SK-MEL-5 (cell line): ENCODE measurements at regions not wholly inside any gene's neighbourhood (a gene's known extent, or its start where the extent isn't known, plus 50 kb on each side); places are given as distances from the start of the nearest gene placed in this dataset.
"Not testable (repeated sequence)": the region's sequence is repeated elsewhere in the genome, so short reads cannot be mapped to it uniquely, and the experiment has no call there.

ENCODE experiments used
- DNase-seq: peaks from one replicate; pipeline ENCODE4 v3.0.0-alpha.2; 2016; ENCODE audit warnings: low read depth, low spot score
- in situ Hi-C: cut with HindIII; loops from 2 replicates; pipeline ENCODE4 v1.10.0; 2016; ENCODE audit warnings: low sequenced_read_pairs, high pct_unique_total_duplicates, low pct_unique_long_range_greater_than_20kb

DNA sequence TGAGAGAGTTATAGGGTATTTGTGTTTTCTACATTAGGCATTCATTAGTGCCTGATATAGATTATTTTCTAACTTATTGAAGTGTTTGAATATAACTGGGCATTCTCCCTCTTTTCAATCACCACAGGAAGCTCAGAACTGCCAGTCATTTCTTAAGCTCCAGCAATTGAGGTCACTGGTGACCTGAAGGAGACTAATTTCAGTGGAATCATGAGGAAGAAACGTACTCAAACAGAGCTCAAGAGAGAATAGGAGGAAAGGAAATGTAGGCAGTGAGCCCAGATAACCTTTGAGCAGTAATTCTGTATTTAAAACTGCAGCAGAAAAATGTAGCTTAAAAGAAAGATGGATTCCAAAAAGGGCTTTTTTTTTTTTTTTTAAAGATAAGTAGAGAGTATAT lies 1035.5 kb downstream of the SOCS6 start:
- no peak for DNase-seq

DNA sequence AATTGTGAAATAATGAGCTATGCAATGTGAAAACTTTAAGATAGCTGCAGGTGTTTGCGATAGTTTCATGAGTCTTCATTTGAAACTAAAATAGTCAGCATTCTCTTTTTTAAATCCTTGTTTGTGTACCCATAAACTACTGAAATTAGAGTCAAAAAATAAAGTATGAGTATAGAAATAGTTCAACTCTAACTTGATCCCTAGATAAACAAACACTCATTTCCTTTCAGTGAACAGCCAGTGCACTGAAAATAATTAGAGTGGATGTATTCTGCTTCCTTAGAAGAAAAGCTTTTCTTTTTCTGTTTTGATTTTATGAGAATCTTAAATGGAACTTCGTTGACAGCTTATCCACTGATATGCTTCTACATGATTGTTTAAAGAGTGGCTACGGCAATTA lies 1033.4 kb downstream of the SOCS6 start:
- in situ Hi-C loops, result no loop called here
- DNase-seq, result no peak

More for the DNA sequence above, 1035.5 kb downstream of the SOCS6 start:
- in situ Hi-C loops, result no loop called here

DNA sequence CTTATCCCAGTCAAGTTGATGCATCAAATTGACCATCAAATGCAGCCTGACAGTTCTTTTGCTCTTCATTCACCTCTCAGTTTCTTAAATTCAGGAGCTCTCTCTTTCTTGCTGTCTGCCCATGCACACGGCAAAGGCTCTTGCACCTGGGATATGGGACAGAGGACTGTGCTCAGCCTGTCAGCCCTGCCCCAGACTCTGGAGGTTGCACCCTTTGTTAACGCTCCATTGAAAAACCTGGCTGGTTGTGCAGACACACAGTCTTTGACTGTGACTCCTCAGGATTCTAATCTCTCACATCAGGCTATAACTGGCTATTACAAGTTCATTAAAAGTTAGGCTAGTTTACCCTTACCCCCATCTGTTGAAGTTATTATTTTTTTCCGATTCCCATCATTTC lies 1032.5 kb downstream of the SOCS6 start:
- no peak for DNase-seq
- in situ Hi-C loops, result no loop called here

DNA sequence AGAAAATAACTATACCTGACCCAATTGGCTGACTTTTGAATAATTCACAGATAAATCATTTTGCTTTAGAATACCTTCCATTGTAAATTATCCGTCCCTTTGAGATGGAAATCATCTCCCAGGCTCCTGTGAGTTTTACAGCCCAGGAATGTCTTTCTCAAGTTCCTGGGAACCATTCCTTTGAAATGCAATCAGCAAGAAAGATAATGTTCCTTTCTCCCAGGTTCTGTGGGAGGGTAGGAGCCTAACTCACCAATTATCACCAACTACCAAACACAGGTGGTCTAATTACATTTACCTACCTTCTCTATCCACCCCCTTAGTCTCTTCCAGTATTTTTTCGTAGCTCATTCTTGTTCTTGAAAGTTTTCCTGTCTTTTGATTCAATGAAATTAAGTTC lies 1016.0 kb downstream of the SOCS6 start:
- no peak for DNase-seq
- in situ Hi-C loops, result no loop called here

DNA sequence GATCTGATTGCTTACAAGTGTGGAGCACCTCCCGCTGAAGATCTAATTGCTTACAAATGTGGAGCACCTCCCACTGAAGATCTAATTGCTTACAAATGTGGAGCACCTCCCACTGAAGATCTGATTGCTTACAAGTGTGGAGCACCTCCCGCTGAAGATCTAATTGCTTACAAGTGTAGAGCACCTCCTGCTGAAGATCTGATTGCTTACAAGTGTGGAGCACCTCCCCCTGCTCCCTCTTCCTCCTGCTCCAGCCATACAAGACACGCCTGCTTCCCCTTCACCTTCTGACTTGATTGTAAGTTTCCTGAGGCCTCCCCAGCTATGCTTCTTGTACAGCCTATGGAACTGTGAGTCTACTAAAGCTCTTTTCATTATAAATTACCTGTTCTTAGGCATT lies 1014.9 kb downstream of the SOCS6 start:
- DNase-seq, in situ Hi-C loops: not testable (repeated sequence)

DNA sequence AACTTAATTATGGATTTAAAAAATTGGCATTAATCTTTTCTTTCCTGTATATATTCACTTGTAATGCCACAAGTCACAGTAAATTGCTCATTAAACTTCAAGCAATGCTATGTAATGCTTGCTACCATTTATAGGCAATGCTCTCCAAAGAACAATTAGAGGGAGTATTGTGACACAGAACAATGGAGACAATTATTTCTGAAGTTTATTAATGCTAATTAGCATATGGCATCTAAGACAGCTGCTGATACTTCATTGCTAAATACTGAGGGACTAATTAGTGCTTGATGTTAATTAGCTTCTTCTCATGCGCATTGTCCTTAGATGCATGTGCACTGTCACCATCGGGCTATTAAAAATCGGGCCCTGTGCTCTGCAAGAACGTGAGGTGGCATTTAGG lies 1012.8 kb downstream of the SOCS6 start:
- DNase-seq, result no peak
- in situ Hi-C loops, result no loop called here

DNA sequence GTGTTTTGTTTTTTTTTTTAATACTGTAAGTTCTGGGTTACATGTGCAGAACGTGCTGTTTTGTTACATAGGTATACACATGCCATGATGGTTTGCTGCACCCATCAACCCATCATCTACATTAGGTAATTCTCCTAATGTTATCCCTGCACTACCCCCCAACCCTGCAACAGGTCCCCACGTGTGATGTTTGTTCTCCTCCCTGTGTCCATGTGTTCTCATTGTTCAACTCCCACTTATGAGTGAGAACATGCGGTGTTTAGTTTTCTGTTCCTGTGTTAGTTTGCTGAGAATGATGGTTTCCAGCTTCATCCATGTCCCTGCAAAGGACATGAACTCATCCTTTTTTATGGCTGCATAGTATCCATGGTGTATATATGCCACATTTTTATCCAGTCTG lies 1005.4 kb downstream of the SOCS6 start:
- DNase-seq, in situ Hi-C loops: not testable (repeated sequence)

DNA sequence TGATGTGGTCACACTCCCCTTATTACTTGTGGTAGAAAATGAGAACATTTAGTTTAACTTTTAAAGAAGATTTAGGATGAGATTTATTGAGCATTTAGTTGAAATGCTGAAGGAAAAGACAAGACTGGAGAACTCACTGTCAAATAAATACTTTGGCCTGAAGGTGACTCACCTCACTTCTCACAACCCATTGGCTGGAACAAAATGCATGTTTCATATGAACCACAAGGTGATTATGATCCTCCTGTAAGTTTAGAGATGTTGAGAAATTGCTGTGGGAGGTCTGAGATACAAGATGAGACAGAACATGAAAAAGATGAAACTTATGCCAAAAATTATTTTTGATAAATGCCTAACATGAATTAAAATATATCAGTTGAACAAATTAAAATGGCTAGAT lies 1004.5 kb downstream of the SOCS6 start:
- in situ Hi-C loops, result no loop called here
- DNase-seq, result no peak

DNA sequence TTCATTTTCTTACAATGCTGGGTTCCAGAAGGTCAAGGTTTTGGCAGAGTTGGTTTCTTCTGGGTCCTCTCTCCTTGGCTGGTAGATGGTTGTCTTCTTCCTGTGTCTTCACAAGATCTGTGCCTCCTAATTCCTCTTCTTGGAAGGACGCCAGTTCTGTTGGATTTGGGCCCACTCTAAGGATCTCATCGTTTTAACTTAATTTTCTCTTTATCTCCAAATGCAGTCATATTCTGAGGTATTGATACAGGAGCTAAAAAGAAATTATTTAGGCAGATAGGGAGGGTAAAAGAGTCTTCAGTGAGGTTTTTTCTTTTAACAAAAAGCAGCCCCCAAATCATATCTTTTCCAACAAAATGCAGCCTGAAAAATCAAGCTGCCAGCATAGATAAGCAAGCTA lies 998.4 kb downstream of the SOCS6 start:
- DNase-seq, result no peak
- in situ Hi-C loops, result no loop called here

DNA sequence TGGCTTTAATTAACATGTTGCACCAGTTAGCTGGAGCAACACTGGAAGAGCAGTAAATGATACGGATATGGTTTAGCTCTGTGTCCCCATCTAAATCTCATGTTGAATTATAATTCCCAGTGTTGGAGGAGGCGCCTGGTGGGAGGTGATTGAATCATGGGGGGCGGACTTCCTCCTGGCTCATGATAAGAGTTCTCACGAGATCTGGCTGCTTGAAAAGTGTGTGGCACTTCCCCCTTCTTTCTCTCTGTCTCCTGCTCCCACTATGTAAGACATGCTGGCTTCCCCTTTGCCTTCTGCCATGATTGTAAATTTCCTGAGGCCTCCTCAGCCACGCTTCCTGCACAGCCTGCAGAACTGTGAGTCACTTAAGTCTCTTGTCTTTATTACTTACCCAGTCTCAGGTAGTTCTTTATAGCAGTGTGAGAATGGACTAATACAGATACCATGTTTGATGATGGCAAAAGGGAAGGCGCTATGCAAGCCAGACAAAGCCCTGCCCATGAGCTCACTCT lies 963.6 kb downstream of the SOCS6 start:
- in situ Hi-C loops, result no loop called here
- DNase-seq, result no peak

DNA sequence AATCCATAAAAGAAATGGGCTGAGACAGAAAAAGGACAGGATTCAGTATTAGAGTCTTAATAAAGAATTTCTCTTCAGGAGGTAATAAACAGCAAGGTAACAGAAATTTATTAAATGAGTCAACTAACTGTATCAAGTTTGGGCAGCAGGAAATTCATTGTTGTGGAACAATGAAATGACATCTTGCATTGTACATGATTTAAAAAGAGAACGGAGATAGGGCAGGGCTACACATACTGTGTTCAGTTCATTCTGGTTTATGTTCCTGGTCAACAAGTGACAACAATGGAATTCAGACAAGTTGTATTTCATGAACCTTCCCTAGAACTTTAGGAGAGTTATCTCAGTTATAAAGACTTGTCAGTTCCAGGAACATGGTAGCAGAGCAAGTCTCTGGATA lies 961.3 kb downstream of the SOCS6 start:
- in situ Hi-C loops, result no loop called here
- DNase-seq, result no peak

DNA sequence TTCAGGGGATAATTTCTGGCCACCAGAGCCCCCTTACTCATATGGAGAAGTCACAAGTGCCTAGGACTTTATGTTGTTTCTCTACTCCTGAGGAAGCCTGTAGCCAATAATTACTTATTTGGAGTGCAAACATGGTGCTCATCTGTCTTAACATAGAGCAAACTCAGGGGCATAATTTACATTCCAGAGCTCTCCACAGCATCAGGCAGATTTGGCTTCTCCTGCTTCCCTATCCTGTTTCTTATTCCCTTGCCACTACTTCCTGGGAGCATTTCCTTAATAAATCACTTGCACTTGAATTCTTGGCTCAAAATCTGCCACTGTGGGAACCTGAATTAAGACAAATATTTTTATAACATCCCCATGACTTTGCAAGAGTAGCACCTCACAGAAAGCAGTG lies 960.9 kb downstream of the SOCS6 start:
- DNase-seq, result no peak
- in situ Hi-C loops, result no loop called here

DNA sequence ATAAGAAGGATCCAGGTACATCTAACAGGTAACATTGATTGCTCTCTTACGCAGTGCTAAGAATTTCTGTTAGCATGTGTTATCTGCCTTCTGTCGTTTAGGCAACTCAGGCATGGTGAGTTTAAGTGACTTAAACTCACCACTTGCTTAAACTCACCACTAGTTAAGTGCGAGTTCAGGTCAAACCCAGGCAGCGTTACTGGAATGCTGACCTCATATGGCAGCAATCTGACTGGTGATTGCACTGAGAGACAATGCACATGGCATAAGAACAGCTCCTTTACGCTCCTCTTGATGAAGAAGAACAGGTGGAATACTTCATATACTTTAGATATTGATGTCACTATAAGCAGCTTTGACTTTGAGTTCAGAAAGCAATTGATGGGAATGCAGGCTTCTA lies 954.1 kb downstream of the SOCS6 start:
- no peak for DNase-seq
- in situ Hi-C loops, result no loop called here

DNA sequence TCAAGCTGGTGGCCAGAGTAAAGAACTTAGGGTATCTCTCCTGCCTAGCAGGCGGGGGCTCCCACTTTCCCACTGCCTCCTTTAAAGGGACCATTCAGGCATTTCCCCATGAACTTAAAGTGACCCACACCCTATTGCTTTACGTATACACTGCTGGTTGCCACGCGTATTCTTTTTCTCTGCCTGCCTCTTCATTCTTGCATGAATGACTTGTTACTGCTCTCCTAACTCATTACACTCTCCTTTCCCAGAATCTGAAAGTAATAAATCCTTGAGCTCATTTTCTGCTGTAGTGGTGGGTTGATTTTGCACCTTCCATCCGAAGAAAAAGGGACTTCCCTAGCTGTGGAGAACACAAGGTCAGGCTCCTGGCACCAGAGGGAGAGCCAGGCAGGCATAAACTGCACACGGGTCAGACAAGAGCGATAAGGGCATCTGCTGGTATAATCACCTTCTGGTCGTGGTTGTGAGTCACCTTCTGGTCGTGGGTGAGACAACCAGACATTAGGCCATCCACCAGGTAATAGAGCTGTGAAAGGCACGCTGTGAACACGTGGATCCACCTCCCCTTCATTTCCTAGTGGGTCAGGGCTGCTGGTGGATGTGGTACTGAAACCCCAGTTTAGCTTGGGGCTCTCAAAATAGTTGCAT lies 950.3 kb downstream of the SOCS6 start:
- in situ Hi-C loops, result no loop called here
- no peak for DNase-seq

DNA sequence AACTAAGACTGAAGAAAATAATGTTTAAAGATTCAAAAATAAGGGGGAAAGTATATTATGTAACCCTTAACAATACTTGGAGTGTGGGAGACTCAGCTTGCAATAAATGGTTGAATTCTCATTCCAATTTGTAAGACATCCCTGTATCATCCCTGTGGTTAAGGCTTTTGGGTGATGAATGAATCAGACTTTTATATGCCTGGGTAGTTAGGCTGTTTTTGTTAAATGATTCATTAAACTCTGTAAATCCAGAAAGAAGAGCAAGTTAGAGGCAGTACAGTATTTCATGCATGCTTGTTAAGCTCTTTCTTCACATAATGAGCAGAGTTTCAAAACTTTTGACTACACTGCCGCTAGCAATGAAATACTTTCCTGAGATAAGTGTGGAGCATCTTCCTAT lies 948.8 kb downstream of the SOCS6 start:
- in situ Hi-C loops, result no loop called here
- DNase-seq, result no peak

DNA sequence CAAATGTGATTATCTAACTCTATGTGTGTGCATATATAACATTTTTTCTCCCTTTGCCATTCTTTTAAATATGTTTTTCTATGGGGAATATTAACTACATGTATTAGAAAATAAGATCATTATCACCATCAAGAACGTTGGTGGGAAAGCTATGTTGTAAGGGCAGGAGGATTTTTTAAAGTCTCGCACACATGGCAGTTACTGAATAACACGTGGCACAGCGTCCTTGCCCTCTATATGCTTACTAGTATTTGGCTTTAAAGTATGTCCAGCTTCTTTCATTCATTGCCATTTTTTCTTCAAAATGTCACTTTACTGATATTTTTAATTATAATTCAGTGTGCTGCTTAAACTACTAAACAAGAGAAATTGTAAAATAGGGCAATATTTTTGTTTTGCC lies 944.3 kb downstream of the SOCS6 start:
- in situ Hi-C loops, result no loop called here
- no peak for DNase-seq

DNA sequence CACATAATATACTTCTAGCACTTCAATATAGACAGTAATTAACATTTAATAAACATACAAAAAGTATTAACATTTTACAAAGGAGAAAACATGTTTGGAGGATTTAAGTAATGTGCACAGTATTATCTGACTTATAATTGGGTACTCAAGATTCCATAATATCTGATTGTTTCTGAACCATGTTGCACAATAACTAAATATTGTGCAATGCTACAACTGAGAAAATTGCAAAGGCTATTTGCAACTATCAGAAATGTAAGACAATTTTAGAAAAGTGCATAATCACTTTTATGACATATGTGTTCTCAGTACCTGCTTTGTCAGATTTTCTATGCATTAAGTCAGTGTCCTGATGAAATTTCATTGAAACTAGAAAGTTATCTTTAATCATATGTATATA lies 934.6 kb downstream of the SOCS6 start:
- in situ Hi-C loops, result no loop called here
- DNase-seq, result no peak

DNA sequence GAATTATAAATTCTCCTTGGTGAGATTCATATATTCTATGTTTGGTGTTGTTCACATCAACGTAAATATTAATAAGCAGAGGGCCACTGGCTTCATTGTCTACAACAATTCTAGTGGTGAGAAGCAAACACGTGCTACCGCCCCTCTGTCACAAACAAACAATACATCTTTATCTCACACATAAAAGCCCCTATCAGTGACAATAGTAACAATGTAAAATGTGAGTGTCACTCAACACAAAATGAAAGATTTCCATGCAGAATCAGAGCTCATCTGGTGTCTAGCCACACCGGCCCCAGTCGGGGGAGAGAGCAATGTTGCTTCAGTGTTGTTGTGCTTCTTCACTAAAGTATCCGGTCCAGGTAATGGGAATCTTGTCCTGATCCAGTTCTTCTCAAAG lies 932.6 kb downstream of the SOCS6 start:
- DNase-seq, result no peak
- in situ Hi-C loops, result no loop called here

DNA sequence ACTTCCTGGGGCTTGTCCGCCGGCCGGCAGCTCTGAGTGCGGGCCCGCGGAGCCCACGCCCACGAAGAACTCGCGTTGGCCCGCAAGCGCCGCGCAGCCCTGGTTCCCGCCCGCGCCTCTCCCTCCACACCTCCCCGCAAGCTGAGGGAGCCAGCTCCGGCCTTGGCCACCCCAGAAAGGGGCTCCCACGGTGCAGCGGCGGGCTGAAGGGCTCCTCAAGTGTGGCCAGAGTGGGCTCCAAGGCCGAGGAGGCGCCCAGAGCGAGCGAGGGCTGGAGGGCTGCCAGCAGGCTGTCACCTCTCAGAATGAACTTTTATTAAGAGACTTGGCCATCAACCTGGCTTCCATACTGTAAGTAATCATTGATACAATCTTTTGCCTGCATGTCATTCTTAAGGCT lies 923.9 kb downstream of the SOCS6 start:
- in situ Hi-C loops, DNase-seq: not testable (repeated sequence)

DNA sequence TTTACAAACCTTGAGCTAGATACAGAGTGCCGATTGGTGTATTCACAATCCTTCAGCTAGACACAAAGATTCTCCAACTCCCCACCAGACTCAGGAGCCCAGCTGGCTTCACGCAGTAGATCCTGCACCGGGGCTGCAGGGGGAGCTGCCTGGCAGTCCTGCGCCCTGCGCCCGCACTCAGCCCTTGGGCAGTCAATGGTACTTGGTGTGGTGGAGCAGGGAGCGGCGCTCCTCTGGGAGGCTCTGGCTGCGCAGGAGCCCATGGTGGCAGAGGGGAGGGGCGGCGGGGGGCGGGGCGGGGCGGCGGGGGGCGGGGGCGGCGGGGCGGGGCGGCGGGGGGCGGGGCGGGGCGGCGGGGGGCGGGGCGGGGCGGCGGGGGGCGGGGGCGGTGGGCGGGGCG lies 923.4 kb downstream of the SOCS6 start:
- DNase-seq, result no peak
- in situ Hi-C loops, result no loop called here
